Upper lobe of right lung (tissue), 1 donor: ENCODE measurements at regions not wholly inside any gene's neighbourhood (a gene's known extent, or its start where the extent isn't known, plus 50 kb on each side); places are given as distances from the start of the nearest gene placed in this dataset.

Experiments used
- ATAC-seq: fragments of 200-7000 bp; cut with Tn5 transposase; one replicate; pipeline ENCODE4 v1.9.1; 2020; ENCODE audit warnings: mild to moderate bottlenecking, moderate library complexity
- DNase-seq: peaks from one replicate; pipeline ENCODE4 v3.0.0-alpha.2; 2020
- H3K27ac ChIP-seq: fragments of 200-600 bp; one replicate; pipeline ENCODE4 v1.8.0; 2022
- H3K27me3 ChIP-seq: fragments of 200-600 bp; one replicate; pipeline ENCODE4 v1.8.0; 2022; ENCODE audit warnings: mild to moderate bottlenecking
- H3K36me3 ChIP-seq: fragments of 200-600 bp; one replicate; pipeline ENCODE4 v1.8.0; 2022
- H3K4me1 ChIP-seq: fragments of 200-600 bp; one replicate; pipeline ENCODE4 v1.8.0; 2022
- H3K4me3 ChIP-seq: fragments of 200-600 bp; one replicate; pipeline ENCODE4 v1.8.0; 2022; ENCODE audit warnings: mild to moderate bottlenecking
- H3K9me3 ChIP-seq: fragments of 200-600 bp; one replicate; pipeline ENCODE4 v1.8.0; 2022
- intact Hi-C: fragments of 100-400 bp; cut with DNase I; formaldehyde crosslinking; loops from one replicate; pipeline ENCODE4 v1.11.0; 2022
- TF ChIP-seq, protein P1 (sequence below): fragments of 200-600 bp; IDR thresholded peaks from one replicate; pipeline ENCODE4 v1.8.0; 2022; ENCODE audit warnings: antibody characterized with exemption
- donor health status: DM: no; HTN: yes; CAD: no; lungs with severe emphysema.

DNA sequence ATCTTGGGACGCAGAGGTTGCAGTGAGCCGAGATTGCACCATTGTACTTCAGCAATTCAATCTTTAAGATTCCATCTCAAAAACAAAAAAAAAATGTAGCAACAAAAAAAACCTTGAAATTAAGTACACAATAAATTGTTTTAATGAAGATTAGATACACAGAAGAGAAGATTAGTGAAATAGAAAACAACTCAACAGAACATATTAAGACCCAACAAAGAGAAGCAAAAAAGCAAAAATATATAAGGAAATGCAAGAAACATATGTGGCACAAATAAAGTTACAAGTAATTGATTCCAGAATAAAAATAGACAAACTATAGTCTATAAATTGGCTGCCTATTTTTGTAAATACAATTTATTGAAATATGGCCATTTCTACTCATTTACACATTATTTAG lies 445.2 kb downstream of the EPM2A start:
- DNase-seq (no peak), ATAC-seq (no peak)
- H3K27ac ChIP-seq: no peak overlapping the region
- intact Hi-C loops: no loop called here
- no peaks in the 10 kb centered on the region for H3K36me3 ChIP-seq
- TF ChIP-seq, protein P1, sequence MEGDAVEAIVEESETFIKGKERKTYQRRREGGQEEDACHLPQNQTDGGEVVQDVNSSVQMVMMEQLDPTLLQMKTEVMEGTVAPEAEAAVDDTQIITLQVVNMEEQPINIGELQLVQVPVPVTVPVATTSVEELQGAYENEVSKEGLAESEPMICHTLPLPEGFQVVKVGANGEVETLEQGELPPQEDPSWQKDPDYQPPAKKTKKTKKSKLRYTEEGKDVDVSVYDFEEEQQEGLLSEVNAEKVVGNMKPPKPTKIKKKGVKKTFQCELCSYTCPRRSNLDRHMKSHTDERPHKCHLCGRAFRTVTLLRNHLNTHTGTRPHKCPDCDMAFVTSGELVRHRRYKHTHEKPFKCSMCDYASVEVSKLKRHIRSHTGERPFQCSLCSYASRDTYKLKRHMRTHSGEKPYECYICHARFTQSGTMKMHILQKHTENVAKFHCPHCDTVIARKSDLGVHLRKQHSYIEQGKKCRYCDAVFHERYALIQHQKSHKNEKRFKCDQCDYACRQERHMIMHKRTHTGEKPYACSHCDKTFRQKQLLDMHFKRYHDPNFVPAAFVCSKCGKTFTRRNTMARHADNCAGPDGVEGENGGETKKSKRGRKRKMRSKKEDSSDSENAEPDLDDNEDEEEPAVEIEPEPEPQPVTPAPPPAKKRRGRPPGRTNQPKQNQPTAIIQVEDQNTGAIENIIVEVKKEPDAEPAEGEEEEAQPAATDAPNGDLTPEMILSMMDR: no peak
- no peaks in the 10 kb centered on the region for H3K27me3 ChIP-seq
- H3K4me3 ChIP-seq: no peak overlapping the region
- no peaks in the 10 kb centered on the region for H3K9me3 ChIP-seq
- no peaks in the 10 kb centered on the region for H3K4me1 ChIP-seq

DNA sequence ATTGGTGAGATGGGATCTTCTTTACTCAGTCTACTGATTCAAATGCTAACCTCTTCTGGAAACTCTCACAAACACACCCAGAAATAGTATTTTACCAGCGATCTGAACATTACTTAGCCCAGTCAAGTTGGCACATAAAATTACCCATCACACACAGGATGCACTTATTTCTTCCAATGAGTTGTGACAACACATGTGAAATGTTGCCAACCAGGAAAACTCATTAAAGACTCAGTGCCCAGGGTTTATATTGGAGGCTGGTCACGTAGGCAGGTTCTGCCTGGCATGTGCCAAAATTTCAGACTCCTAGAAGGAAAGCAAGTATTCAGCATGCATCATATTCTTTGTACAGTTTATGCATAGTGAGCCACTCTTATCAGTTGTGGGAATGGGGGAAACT lies 443.3 kb downstream of the EPM2A start:
- DNase-seq: no peak
- no peaks in the 10 kb centered on the region for H3K36me3 ChIP-seq
- no peaks in the 10 kb centered on the region for H3K4me1 ChIP-seq
- ATAC-seq: no peak
- TF ChIP-seq, protein P1: no peak
- H3K9me3 ChIP-seq: no peaks in the 10 kb centered on the region
- no peaks in the 10 kb centered on the region for H3K27me3 ChIP-seq
- intact Hi-C loops: no loop called here
- H3K27ac ChIP-seq: no peak overlapping the region
- no peak overlapping the region for H3K4me3 ChIP-seq

DNA sequence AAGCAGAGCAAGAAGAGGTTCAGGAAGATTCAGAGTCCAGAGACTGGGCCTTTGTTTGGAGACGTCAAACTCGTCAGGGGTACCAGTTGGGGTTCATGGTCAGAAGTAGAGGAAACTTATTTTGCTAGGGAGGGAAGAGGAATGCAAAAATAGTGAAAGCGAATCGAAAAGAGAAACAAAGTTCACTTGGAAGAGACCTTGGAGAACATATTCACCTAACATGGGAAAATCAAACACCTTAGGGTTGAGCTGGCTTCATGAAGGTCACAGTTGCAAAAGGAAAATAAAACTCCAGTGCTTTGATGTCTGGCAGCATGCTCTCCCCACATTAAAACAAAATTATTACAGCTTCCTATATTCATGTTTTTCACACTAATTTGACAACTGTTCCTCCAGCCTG lies 440.4 kb downstream of the EPM2A start:
- Histone ChIP-seq H3K36me3 (no peaks in the 10 kb centered on the region), H3K4me1 (no peaks in the 10 kb centered on the region), H3K27me3 (no peaks in the 10 kb centered on the region), H3K27ac (no peak overlapping the region), H3K4me3 (no peak overlapping the region), H3K9me3 (no peaks in the 10 kb centered on the region)
- no peak for ATAC-seq
- no peak for DNase-seq
- TF ChIP-seq, protein P1: no peak
- intact Hi-C loops: no loop called here

DNA sequence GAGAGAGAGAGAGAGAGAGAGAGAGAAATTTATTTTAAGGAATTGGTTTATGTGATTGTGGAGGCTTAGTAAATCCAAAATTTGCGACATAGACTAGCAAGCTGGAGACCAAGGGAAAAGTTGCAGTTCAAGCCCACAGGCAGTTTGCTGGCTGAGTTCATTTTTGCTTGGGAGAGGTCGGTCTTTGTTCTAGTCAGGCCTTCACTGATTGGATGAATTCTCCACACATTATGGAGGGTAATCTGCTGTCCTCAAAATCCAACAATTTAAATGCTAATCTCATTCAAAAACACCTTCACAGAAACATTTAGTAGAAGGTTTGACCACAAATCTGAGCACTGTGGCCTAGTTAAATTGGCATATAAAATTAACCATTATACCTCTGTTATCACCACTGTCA lies 439.6 kb downstream of the EPM2A start:
- Histone ChIP-seq H3K4me1 (no peaks in the 10 kb centered on the region), H3K4me3 (no peak overlapping the region), H3K36me3 (no peaks in the 10 kb centered on the region), H3K27me3 (no peaks in the 10 kb centered on the region), H3K9me3 (no peaks in the 10 kb centered on the region), H3K27ac (no peak overlapping the region)
- intact Hi-C loops: no loop called here
- TF ChIP-seq, protein P1: no peak
- no peak for ATAC-seq
- no peak for DNase-seq

DNA sequence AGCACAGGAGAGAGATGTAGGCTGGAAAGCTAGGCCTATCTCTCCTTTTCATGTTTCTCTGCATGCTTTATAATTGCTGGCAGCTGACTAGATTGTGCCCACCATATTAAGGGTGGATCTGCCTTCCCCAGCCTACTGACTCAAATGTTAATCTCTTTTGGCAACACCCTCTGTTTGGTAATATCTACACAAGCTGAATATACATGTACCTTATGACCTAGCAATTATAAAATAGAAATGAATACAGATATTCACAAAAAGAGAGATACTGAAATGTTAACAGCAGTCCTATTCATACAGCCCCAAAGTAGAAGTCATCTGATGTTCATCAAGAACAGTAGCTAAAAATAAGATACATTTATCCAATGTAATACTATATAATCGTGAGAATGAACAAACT lies 429.6 kb downstream of the EPM2A start:
- Histone ChIP-seq H3K4me1 (no peaks in the 10 kb centered on the region), H3K9me3 (no peaks in the 10 kb centered on the region), H3K4me3 (no peak overlapping the region), H3K27ac (no peak overlapping the region), H3K36me3 (no peaks in the 10 kb centered on the region), H3K27me3 (no peaks in the 10 kb centered on the region)
- TF ChIP-seq, protein P1: no peak
- no peak for ATAC-seq
- no peak for DNase-seq
- intact Hi-C loops: no loop called here

DNA sequence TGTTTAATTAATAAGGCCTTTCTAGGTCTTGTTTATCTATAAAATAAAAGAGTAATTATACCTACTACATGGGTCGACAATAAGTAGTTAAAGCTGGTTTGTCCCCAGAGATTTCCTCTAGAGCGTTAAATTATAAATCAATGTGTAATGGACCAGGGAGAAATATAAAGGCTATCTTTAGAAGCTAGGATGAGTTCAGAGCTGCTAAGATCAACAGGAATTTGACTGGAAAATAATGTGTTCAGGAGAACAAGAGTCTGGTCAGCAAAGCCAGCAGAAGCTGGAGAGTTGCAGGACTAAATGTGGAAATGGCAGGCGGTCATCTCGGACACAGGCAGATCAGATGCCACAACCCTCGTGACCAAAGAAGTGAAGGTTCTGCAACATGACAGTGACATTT lies 428.8 kb downstream of the EPM2A start:
- TF ChIP-seq, protein P1: no peak
- Histone ChIP-seq H3K4me1 (no peaks in the 10 kb centered on the region), H3K27me3 (no peaks in the 10 kb centered on the region), H3K27ac (no peak overlapping the region), H3K9me3 (no peaks in the 10 kb centered on the region), H3K4me3 (no peak overlapping the region), H3K36me3 (no peaks in the 10 kb centered on the region)
- no peak for DNase-seq
- ATAC-seq: no peak
- intact Hi-C loops: no loop called here
